B cell (primary cell): ENCODE measurements at regions not wholly inside any gene's neighbourhood (a gene's known extent, or its start where the extent isn't known, plus 50 kb on each side); places are given as distances from the start of the nearest gene placed in this dataset.

Experiments
- EZH2 ChIP-seq: IDR thresholded peaks from 2 replicates; pipeline ENCODE4 v1.6.1; 2012; ENCODE audit warnings: borderline replicate concordance, low read depth, mild to moderate bottlenecking, moderate library complexity, low read length; ENCODE audit not compliant: insufficient read depth, poor library complexity, severe bottlenecking
- TF ChIP-seq, protein P1 (sequence below): fragments of 200-600 bp; IDR thresholded peaks from one replicate; pipeline ENCODE4 v1.8.0; 2022; ENCODE audit warnings: antibody characterized with exemption, mild to moderate bottlenecking

DNA sequence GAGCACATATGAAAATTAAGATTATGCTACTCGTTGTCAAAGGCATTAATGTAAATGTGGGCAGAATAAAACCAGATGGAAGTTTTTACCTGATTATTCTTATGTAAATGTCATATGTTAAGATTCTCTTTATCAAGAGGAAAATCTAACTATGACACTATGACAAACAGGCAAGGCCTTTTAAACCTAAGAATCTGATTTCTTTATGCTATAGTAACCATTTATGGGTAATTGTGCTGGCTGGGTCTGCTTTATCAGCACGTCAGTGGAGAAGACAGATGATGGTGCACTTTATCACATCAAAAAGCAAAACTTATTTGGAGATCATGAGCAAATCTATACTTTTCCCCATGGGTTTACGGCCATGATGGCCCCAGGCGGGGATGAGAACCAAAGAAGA is 412.0 kb upstream of the NOX3 start:
- TF ChIP-seq, protein P1, sequence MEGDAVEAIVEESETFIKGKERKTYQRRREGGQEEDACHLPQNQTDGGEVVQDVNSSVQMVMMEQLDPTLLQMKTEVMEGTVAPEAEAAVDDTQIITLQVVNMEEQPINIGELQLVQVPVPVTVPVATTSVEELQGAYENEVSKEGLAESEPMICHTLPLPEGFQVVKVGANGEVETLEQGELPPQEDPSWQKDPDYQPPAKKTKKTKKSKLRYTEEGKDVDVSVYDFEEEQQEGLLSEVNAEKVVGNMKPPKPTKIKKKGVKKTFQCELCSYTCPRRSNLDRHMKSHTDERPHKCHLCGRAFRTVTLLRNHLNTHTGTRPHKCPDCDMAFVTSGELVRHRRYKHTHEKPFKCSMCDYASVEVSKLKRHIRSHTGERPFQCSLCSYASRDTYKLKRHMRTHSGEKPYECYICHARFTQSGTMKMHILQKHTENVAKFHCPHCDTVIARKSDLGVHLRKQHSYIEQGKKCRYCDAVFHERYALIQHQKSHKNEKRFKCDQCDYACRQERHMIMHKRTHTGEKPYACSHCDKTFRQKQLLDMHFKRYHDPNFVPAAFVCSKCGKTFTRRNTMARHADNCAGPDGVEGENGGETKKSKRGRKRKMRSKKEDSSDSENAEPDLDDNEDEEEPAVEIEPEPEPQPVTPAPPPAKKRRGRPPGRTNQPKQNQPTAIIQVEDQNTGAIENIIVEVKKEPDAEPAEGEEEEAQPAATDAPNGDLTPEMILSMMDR = no peak
- no peak for TF ChIP-seq EZH2
